ENCODE measurements at regions not wholly inside any gene's neighbourhood (a gene's known extent, or its start where the extent isn't known, plus 50 kb on each side); places are given as distances from the start of the nearest gene placed in this dataset.

DNA sequence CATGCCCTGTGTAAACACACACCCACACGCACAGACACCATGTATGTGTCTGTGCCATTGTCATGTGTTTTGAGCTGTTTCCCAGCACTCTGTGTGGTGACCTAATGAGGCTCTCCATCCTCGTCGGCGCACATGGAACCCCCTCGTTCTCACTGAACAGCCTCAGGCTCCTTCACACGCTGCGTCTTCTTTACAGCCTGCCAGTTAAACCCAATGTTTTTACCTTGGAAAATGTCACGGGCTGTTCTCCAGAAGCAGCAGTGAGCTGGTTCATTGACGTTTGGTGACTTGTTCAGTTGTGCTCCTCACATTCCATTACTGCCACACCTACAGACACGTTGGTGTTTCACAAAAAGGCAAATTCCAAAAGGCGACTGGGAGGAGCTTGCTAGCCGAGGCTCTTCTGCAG lies 201.0 kb upstream of the FOXQ1 start:
- Histone ChIP-seq H3K4me2 (ENCODE audit: extremely low read depth, insufficient read depth, low read length) (no peak overlapping the region), H3K9ac (ENCODE audit: insufficient read depth, low read length) (no peak overlapping the region)
- TF ChIP-seq, protein P1, sequence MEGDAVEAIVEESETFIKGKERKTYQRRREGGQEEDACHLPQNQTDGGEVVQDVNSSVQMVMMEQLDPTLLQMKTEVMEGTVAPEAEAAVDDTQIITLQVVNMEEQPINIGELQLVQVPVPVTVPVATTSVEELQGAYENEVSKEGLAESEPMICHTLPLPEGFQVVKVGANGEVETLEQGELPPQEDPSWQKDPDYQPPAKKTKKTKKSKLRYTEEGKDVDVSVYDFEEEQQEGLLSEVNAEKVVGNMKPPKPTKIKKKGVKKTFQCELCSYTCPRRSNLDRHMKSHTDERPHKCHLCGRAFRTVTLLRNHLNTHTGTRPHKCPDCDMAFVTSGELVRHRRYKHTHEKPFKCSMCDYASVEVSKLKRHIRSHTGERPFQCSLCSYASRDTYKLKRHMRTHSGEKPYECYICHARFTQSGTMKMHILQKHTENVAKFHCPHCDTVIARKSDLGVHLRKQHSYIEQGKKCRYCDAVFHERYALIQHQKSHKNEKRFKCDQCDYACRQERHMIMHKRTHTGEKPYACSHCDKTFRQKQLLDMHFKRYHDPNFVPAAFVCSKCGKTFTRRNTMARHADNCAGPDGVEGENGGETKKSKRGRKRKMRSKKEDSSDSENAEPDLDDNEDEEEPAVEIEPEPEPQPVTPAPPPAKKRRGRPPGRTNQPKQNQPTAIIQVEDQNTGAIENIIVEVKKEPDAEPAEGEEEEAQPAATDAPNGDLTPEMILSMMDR (conservative IDR thresholded peaks at IDR 0.05 in 1 of 2, IDR thresholded peaks at IDR 0.05 in 1 of 2; ENCODE audit: low read depth in 1 of 2, low read length in 2 of 2) = no peak
- TF ChIP-seq EZH2 (IDR thresholded peaks at IDR 0.05; ENCODE audit: low read length, missing control alignments) = no peak

DNA sequence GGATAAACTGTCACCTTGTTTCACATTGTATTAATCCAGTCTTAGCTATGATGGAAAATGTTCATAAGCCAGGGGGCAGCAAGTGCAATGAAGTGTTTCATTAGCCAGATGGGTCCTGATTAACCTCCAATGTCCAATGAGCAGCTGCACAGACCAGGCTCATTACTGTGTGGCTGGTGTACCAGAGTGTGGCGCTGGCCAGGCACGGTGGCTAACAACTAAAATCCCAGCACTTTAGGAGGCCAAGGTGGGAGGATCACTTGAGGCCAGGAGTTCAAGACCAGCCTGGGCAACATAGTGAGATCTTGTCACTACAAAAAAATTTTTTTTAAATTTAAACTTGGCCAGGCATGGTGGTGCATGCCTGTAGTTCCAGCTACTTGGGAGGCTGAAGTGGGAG lies 201.7 kb upstream of the FOXQ1 start:
- H3K9ac ChIP-seq (ENCODE audit: insufficient read depth, low read length) = no peak overlapping the region
- no peaks in the 10 kb centered on the region for H3K79me2 ChIP-seq (ENCODE audit: control insufficient read depth, insufficient read depth, low read length)
- no peaks in the 10 kb centered on the region for H4K20me1 ChIP-seq (ENCODE audit: control insufficient read depth, extremely low read depth, insufficient read depth, low read length)
- H3K4me2 ChIP-seq (ENCODE audit: extremely low read depth, insufficient read depth, low read length) = no peak overlapping the region
- H3K4me3 ChIP-seq (replicated peaks in 1 of 4; ENCODE audit: control extremely low read depth in 1 of 4, insufficient read depth in 1 of 4, low read depth in 3 of 4, low read length in 4 of 4) = no peak overlapping the region
- H3K27ac ChIP-seq (ENCODE audit: insufficient read depth, low read length) = no peak overlapping the region
- DNase-seq (ENCODE audit: low read depth in 2 of 2) = peak in 1 of 2 donors; percentile 36
- H3K27me3 ChIP-seq (ENCODE audit: control insufficient read depth, insufficient read depth, low read length) = no peaks in the 10 kb centered on the region
- TF ChIP-seq, protein P1 (conservative IDR thresholded peaks at IDR 0.05 in 1 of 2, IDR thresholded peaks at IDR 0.05 in 1 of 2; ENCODE audit: low read depth in 1 of 2, low read length in 2 of 2) = no peak
- TF ChIP-seq EZH2 (IDR thresholded peaks at IDR 0.05; ENCODE audit: low read length, missing control alignments) = no peak
- no peaks in the 10 kb centered on the region for H3K9me3 ChIP-seq (ENCODE audit: control insufficient read depth, insufficient read depth, low read depth, low read length)
- H3K36me3 ChIP-seq (ENCODE audit: control insufficient read depth, insufficient read depth, low read length) = no peaks in the 10 kb centered on the region
- H3K4me1 ChIP-seq (ENCODE audit: control insufficient read depth, extremely low read depth, insufficient read depth, low read length) = no peaks in the 10 kb centered on the region
- no peak overlapping the region for H2AFZ ChIP-seq (ENCODE audit: low read length)

More for the DNA sequence above, 201.0 kb upstream of the FOXQ1 start:
- H2AFZ ChIP-seq (ENCODE audit: low read length) = no peak overlapping the region
- no peaks in the 10 kb centered on the region for H3K4me1 ChIP-seq (ENCODE audit: control insufficient read depth, extremely low read depth, insufficient read depth, low read length)
- H3K27ac ChIP-seq (ENCODE audit: insufficient read depth, low read length) = no peak overlapping the region
- H4K20me1 ChIP-seq (ENCODE audit: control insufficient read depth, extremely low read depth, insufficient read depth, low read length) = no peaks in the 10 kb centered on the region
- H3K9me3 ChIP-seq (ENCODE audit: control insufficient read depth, insufficient read depth, low read depth, low read length) = no peaks in the 10 kb centered on the region
- H3K27me3 ChIP-seq (ENCODE audit: control insufficient read depth, insufficient read depth, low read length) = no peaks in the 10 kb centered on the region
- no peak for DNase-seq (ENCODE audit: low read depth in 2 of 2)
- no peaks in the 10 kb centered on the region for H3K36me3 ChIP-seq (ENCODE audit: control insufficient read depth, insufficient read depth, low read length)
- H3K4me3 ChIP-seq (replicated peaks in 1 of 4; ENCODE audit: control extremely low read depth in 1 of 4, insufficient read depth in 1 of 4, low read depth in 3 of 4, low read length in 4 of 4) = no peak overlapping the region
- H3K79me2 ChIP-seq (ENCODE audit: control insufficient read depth, insufficient read depth, low read length) = no peaks in the 10 kb centered on the region

DNA sequence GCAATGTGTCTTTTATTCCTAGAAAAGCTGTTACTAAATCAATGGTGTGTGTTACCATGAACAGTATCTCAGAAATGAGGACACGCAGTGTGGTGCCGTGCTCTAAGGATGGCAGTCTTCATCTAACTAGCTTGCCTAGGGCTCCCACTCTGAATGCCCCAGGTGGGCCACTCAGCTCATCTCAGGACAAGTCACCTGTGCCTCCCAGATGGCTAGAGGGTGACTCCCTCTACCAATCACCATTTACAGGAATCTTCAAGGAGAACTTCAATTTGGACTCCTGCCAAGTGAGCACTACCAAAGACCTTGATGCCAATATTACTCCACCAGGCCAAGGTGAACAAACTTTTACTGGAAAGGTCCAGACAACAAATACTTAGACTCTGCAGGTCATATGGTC lies 202.8 kb upstream of the FOXQ1 start:
- Histone ChIP-seq H2AFZ (ENCODE audit: low read length) (no peak overlapping the region), H3K4me3 (replicated peaks in 1 of 4; ENCODE audit: control extremely low read depth in 1 of 4, insufficient read depth in 1 of 4, low read depth in 3 of 4, low read length in 4 of 4) (no peak overlapping the region), H3K9me3 (ENCODE audit: control insufficient read depth, insufficient read depth, low read depth, low read length) (no peaks in the 10 kb centered on the region), H3K9ac (ENCODE audit: insufficient read depth, low read length) (no peak overlapping the region), H3K27ac (ENCODE audit: insufficient read depth, low read length) (no peak overlapping the region), H3K79me2 (ENCODE audit: control insufficient read depth, insufficient read depth, low read length) (no peaks in the 10 kb centered on the region), H4K20me1 (ENCODE audit: control insufficient read depth, extremely low read depth, insufficient read depth, low read length) (no peaks in the 10 kb centered on the region), H3K27me3 (ENCODE audit: control insufficient read depth, insufficient read depth, low read length) (no peaks in the 10 kb centered on the region), H3K4me1 (ENCODE audit: control insufficient read depth, extremely low read depth, insufficient read depth, low read length) (no peaks in the 10 kb centered on the region), H3K4me2 (ENCODE audit: extremely low read depth, insufficient read depth, low read length) (no peak overlapping the region), H3K36me3 (ENCODE audit: control insufficient read depth, insufficient read depth, low read length) (no peaks in the 10 kb centered on the region)
- no peak for DNase-seq (ENCODE audit: low read depth in 2 of 2)
- TF ChIP-seq, protein P1 (conservative IDR thresholded peaks at IDR 0.05 in 1 of 2, IDR thresholded peaks at IDR 0.05 in 1 of 2; ENCODE audit: low read depth in 1 of 2, low read length in 2 of 2) = no peak
- no peak for TF ChIP-seq EZH2 (IDR thresholded peaks at IDR 0.05; ENCODE audit: low read length, missing control alignments)
